ENCODE measurements at regions not wholly inside any gene's neighbourhood (a gene's known extent, or its start where the extent isn't known, plus 50 kb on each side); places are given as distances from the start of the nearest gene placed in this dataset.

GRCh38 chr20:56835829-56836550 lies 206.9 kb downstream of the TFAP2C start:
- no peaks in the 10 kb centered on the region for H3K36me3 ChIP-seq
- no peak overlapping the region for H3K4me3 ChIP-seq
- TF ChIP-seq CTCF (IDR thresholded peaks at IDR 0.05): no peak
- no peak for ATAC-seq
- DNase-seq: no peak
- intact Hi-C loops (cut with DNase I): no loop called here
- H3K4me1 ChIP-seq: no peaks in the 10 kb centered on the region
- no peaks in the 10 kb centered on the region for H3K9me3 ChIP-seq
- peaks cover 23% of the 10 kb centered on the region for H3K27me3 ChIP-seq (ENCODE audit: low read depth)
- H3K27ac ChIP-seq: no peak overlapping the region

- TF ChIP-seq CTCF (IDR thresholded peaks at IDR 0.05): no peak
- no peak for ATAC-seq
These were observed 210.1 kb downstream of the TFAP2C start for GRCh38 chr20:56839222-56839621.

GRCh38 chr20:56839786-56840185 lies 210.7 kb downstream of the TFAP2C start:
- no peaks in the 10 kb centered on the region for H3K4me1 ChIP-seq
- no peak overlapping the region for H3K4me3 ChIP-seq
- H3K27ac ChIP-seq: no peak overlapping the region
- intact Hi-C loops (cut with DNase I): no loop called here
- H3K27me3 ChIP-seq (ENCODE audit: low read depth): peaks cover 7% of the 10 kb centered on the region
- no peak for TF ChIP-seq CTCF (IDR thresholded peaks at IDR 0.05)
- H3K9me3 ChIP-seq: no peaks in the 10 kb centered on the region
- no peaks in the 10 kb centered on the region for H3K36me3 ChIP-seq
- no peak for DNase-seq
- no peak for ATAC-seq

More at GRCh38 chr20:56839222-56839621, 210.1 kb downstream of the TFAP2C start:
- intact Hi-C loops (cut with DNase I): no loop called here
- DNase-seq: no peak
- no peaks in the 10 kb centered on the region for H3K4me1 ChIP-seq
- H3K4me3 ChIP-seq: no peak overlapping the region
- H3K36me3 ChIP-seq: no peaks in the 10 kb centered on the region
- peaks cover 7% of the 10 kb centered on the region for H3K27me3 ChIP-seq (ENCODE audit: low read depth)
- H3K27ac ChIP-seq: no peak overlapping the region
- no peaks in the 10 kb centered on the region for H3K9me3 ChIP-seq

GRCh38 chr20:56840716-56841261 lies 211.7 kb downstream of the TFAP2C start:
- intact Hi-C loops (cut with DNase I): no loop called here
- Histone ChIP-seq H3K27ac (no peak overlapping the region), H3K4me1 (no peaks in the 10 kb centered on the region), H3K9me3 (no peaks in the 10 kb centered on the region), H3K27me3 (ENCODE audit: low read depth) (peaks cover 7% of the 10 kb centered on the region), H3K36me3 (no peaks in the 10 kb centered on the region), H3K4me3 (no peak overlapping the region)
- DNase-seq: no peak
- no peak for TF ChIP-seq CTCF (IDR thresholded peaks at IDR 0.05)
- no peak for ATAC-seq

GRCh38 chr20:56841346-56841908 lies 212.3 kb downstream of the TFAP2C start:
- Histone ChIP-seq H3K27ac (no peak overlapping the region), H3K27me3 (ENCODE audit: low read depth) (peaks cover 2% of the 10 kb centered on the region), H3K9me3 (no peaks in the 10 kb centered on the region), H3K4me3 (no peak overlapping the region), H3K4me1 (no peaks in the 10 kb centered on the region), H3K36me3 (no peaks in the 10 kb centered on the region)
- ATAC-seq (no peak), DNase-seq (no peak)
- intact Hi-C loops (cut with DNase I): no loop called here
- no peak for TF ChIP-seq CTCF (IDR thresholded peaks at IDR 0.05)

All from lower lobe of right lung (tissue), 2 donors.